Adrenal gland (tissue), 9 donors: ENCODE measurements at regions not wholly inside any gene's neighbourhood (a gene's known extent, or its start where the extent isn't known, plus 50 kb on each side); places are given as distances from the start of the nearest gene placed in this dataset.

Experiments
- DNase-seq, 7 donors: peaks; one replicate each; pipeline ENCODE4 v3.0.0-alpha.2; 2019 to 2020
- H3K27ac ChIP-seq, 5 donors: fragments of 200-600 bp; sonication (generic) in 4 of 5; 1 replicate in 3 of 5; 2 replicates in 2 of 5; pipeline versions ENCODE4 v1.5.1 to v1.8.0; 2016 to 2020; ENCODE audit warnings: mild to moderate bottlenecking in 1 of 5
- H3K27me3 ChIP-seq: fragments of 200-600 bp; 2 replicates; pipeline ENCODE4 v1.8.0; 2021
- H3K36me3 ChIP-seq, 2 donors: fragments of 200-600 bp; replicated peaks in 1 of 2; 1 replicate in 1 of 2; 2 replicates in 1 of 2; pipeline versions ENCODE4 v1.5.1 to v1.8.0; 2018 to 2022
- H3K4me1 ChIP-seq, 2 donors: fragments of 200-600 bp; replicated peaks in 1 of 2; 1 replicate in 1 of 2; 2 replicates in 1 of 2; pipeline versions ENCODE4 v1.5.1 to v1.8.0; 2018 to 2021
- H3K4me3 ChIP-seq, 4 donors: fragments of 200-600 bp; sonication (generic) in 3 of 4; one replicate each; pipeline ENCODE4 v1.5.1; 2016 to 2018
- H3K9me3 ChIP-seq, 3 donors: fragments of 200-600 bp; sonication (generic) in 1 of 3; replicated peaks in 1 of 3; 1 replicate in 2 of 3; 2 replicates in 1 of 3; pipeline versions ENCODE4 v1.5.1 to v1.8.0; 2016 to 2021
- CTCF ChIP-seq, 6 experiments: fragments of 450-650 bp in 4 of 6; fragments of 200-600 bp in 2 of 6; sonication (generic) in 1 of 6; IDR thresholded peaks; 1 replicate in 5 of 6; 2 replicates in 1 of 6; pipeline versions ENCODE4 v1.5.1 to v1.8.0; 2016 to 2021; ENCODE audit warnings: antibody characterized with exemption in 6 of 6, mild to moderate bottlenecking in 2 of 6, moderate library complexity in 1 of 6
- POLR2A ChIP-seq, 2 donors: fragments of 450-650 bp; IDR thresholded peaks; one replicate each; pipeline ENCODE4 v1.6.1; 2017; ENCODE audit warnings: antibody characterized with exemption in 2 of 2, mild to moderate bottlenecking in 2 of 2, moderate library complexity in 1 of 2
- WGBS, 4 donors: extraction: QIAGEN DNeasy Blood & Tissue Kit in 2 of 4; methylation state at CpG; one replicate each; pipeline versions ENCODE4 v1.1.5 to v1.1.7; 2013 to 2017; 5-methylcytosine and 5-hydroxymethylcytosine counted together
- intact Hi-C, 2 donors: fragments of 100-400 bp; cut with DNase I; formaldehyde crosslinking; loops; one replicate each; pipeline versions ENCODE4 v1.14.1 to v1.15.0; 2022 to 2023
- donor health status: healthy with polysubstance abuse.
- donor health status: Bipolar disorder and iron deficiency.
- donor health status: DM: yes; HTN: yes; CAD: no.
- donor health status: DM: no; HTN: no; CAD: no.
- donor health status: DM: no; HTN: no; CAD: no.

GRCh38 chr3:107268469-107268868, 108.8 kb upstream of the CCDC54 start:
- DNase-seq, result no peak
- TF ChIP-seq CTCF (IDR thresholded peaks at IDR 0.05) (no peak), POLR2A (IDR thresholded peaks at IDR 0.05) (no peak)
- H3K4me1 ChIP-seq, result peaks cover 8 to 12% of the 10 kb centered on the region in 2 donors
- no peaks in the 10 kb centered on the region for H3K27me3 ChIP-seq
- H3K4me3 ChIP-seq, result no peak overlapping the region
- no peak overlapping the region for H3K27ac ChIP-seq
- no peaks in the 10 kb centered on the region for H3K36me3 ChIP-seq
- no peaks in the 10 kb centered on the region for H3K9me3 ChIP-seq
- 82 to 95% (median 89%) methylated on average over 4 of the region's 4 CpGs for WGBS, 4 donors
- intact Hi-C loops, result no loop called here

- no peak for TF ChIP-seq POLR2A (IDR thresholded peaks at IDR 0.05)
- TF ChIP-seq CTCF (IDR thresholded peaks at IDR 0.05), result no peak
- intact Hi-C loops, result no loop called here
- DNase-seq, result no peak
- Histone ChIP-seq H3K9me3 (no peaks in the 10 kb centered on the region), H3K27me3 (no peaks in the 10 kb centered on the region), H3K27ac (no peak overlapping the region), H3K4me3 (no peak overlapping the region), H3K36me3 (no peaks in the 10 kb centered on the region), H3K4me1 (peaks cover 7 to 8% of the 10 kb centered on the region in 2 donors)
- WGBS, 4 donors, result 87 to 92% (median 89%) methylated on average over 7 of the region's 7 CpGs
Observed at GRCh38 chr3:107269136-107269535, 108.1 kb upstream of the CCDC54 start.

- DNase-seq, result no peak
- 5 to 14% (median 8%) methylated on average over 3 of the region's 3 CpGs for WGBS, 4 donors
- no peaks in the 10 kb centered on the region for H3K36me3 ChIP-seq
- TF ChIP-seq POLR2A (IDR thresholded peaks at IDR 0.05) (no peak), CTCF (IDR thresholded peaks at IDR 0.05) (peak; percentile 47 to 80 (median 72))
- H3K9me3 ChIP-seq, result no peaks in the 10 kb centered on the region
- H3K27ac ChIP-seq, result no peak overlapping the region
- peaks cover 7 to 8% of the 10 kb centered on the region in 2 donors for H3K4me1 ChIP-seq
- intact Hi-C loops, result loop anchor here (5.0 to 10.0 kb wide), 2 partner anchors 150 to 153 kb away; no protein-coding TSS in a partner anchor
- H3K27me3 ChIP-seq, result no peaks in the 10 kb centered on the region
- H3K4me3 ChIP-seq, result no peak overlapping the region
Observed at GRCh38 chr3:107271787-107272387, 105.4 kb upstream of the CCDC54 start.

GRCh38 chr3:107272471-107272870, 104.8 kb upstream of the CCDC54 start:
- Histone ChIP-seq H3K27ac (no peak overlapping the region), H3K27me3 (no peaks in the 10 kb centered on the region), H3K9me3 (no peaks in the 10 kb centered on the region), H3K36me3 (no peaks in the 10 kb centered on the region), H3K4me3 (no peak overlapping the region), H3K4me1 (peaks cover 5 to 8% of the 10 kb centered on the region in 2 donors)
- intact Hi-C loops, result loop anchor here (5.0 to 10.0 kb wide), 2 partner anchors 150 to 152 kb away; no protein-coding TSS in a partner anchor
- 68 to 84% (median 78%) methylated on average over 2 of the region's 2 CpGs for WGBS, 4 donors
- TF ChIP-seq POLR2A (IDR thresholded peaks at IDR 0.05) (no peak), CTCF (IDR thresholded peaks at IDR 0.05) (no peak)
- DNase-seq, result no peak
